ENCODE measurements at regions not wholly inside any gene's neighbourhood (a gene's known extent, or its start where the extent isn't known, plus 50 kb on each side); places are given as distances from the start of the nearest gene placed in this dataset.

DNA sequence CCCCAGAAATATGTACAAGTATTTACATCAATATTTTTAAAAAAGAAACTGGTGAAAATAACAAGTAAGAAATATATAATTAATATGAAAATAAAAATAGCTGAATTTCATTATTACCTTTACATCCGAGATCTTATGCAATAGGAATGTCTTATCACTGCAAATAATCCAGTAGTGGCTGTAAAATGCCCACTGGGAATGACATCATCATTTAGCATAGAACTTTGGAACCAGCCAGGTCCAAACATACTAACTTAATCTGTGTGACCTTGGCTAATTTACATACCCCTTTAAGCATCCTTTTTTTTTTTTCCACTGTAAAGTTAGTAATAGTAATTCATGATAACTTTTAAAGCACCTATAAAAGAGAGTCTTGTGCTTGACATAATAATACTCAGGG is 611.7 kb downstream of the ZIC1 start:
- H3K36me3 ChIP-seq (ENCODE audit: control insufficient read depth, insufficient read depth, low read length): no peaks in the 10 kb centered on the region
- 87% methylated on average over 1 of the region's 1 CpG; no CpG with 5 or more reads in 1 of the 2 experiments for WGBS, 2 experiments (ENCODE audit: insufficient coverage in 1 of 2, insufficient read length in 1 of 2)
- no peaks in the 10 kb centered on the region for H3K27me3 Mint-ChIP-seq (ENCODE audit: insufficient read depth)

DNA sequence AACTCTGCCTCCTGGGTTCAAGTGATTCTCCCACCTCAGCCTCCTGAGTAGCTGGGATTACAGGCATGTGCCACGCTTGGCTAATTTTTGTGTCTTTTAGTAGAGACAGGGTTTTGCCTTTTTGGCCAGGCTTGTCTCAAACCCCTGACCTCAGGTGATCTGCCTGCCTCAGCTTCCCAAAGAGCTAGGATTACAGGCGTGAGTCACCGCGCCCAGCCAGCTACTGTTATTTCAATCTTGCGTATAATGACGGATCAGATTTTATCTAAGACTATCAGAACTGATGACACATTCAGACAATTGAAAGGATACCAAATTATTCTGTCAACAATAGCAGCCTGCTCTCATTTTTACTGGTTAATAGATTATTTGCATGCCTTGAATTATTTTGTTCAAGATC is 612.2 kb downstream of the ZIC1 start:
- 94 to 97% methylated on average over 6 of the region's 6 CpGs for WGBS, 2 experiments (ENCODE audit: insufficient coverage in 1 of 2, insufficient read length in 1 of 2)
- Histone ChIP-seq H3K36me3 (ENCODE audit: control insufficient read depth, insufficient read depth, low read length) (no peaks in the 10 kb centered on the region), H3K9ac (ENCODE audit: extremely low read depth, low read length, poor library complexity, severe bottlenecking) (no peak overlapping the region), H3K4me1 (ENCODE audit: control insufficient read depth, insufficient read depth, low read length) (no peaks in the 10 kb centered on the region), H3K27me3 (ENCODE audit: control insufficient read depth, insufficient read depth, low read length, poor library complexity, severe bottlenecking) (no peaks in the 10 kb centered on the region), H3K9me3 (ENCODE audit: control insufficient read depth, low read length) (peaks cover 7% of the 10 kb centered on the region), H3K27ac (ENCODE audit: low read depth, low read length) (no peak overlapping the region), H3K4me3 (ENCODE audit: low read length) (no peak overlapping the region)
- Mint-ChIP-seq H3K27me3 (ENCODE audit: insufficient read depth) (no peaks in the 10 kb centered on the region), H3K36me3 (ENCODE audit: low read depth) (no peaks in the 10 kb centered on the region), H3K4me3 (no peak overlapping the region), H3K4me1 (no peaks in the 10 kb centered on the region), H3K27ac (no peak overlapping the region), H3K9me3 (no peaks in the 10 kb centered on the region)
- DNase-seq: no peak
- TF ChIP-seq, protein P1, sequence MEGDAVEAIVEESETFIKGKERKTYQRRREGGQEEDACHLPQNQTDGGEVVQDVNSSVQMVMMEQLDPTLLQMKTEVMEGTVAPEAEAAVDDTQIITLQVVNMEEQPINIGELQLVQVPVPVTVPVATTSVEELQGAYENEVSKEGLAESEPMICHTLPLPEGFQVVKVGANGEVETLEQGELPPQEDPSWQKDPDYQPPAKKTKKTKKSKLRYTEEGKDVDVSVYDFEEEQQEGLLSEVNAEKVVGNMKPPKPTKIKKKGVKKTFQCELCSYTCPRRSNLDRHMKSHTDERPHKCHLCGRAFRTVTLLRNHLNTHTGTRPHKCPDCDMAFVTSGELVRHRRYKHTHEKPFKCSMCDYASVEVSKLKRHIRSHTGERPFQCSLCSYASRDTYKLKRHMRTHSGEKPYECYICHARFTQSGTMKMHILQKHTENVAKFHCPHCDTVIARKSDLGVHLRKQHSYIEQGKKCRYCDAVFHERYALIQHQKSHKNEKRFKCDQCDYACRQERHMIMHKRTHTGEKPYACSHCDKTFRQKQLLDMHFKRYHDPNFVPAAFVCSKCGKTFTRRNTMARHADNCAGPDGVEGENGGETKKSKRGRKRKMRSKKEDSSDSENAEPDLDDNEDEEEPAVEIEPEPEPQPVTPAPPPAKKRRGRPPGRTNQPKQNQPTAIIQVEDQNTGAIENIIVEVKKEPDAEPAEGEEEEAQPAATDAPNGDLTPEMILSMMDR (conservative IDR thresholded peaks at IDR 0.05): no peak

More for the DNA sequence above, 611.7 kb downstream of the ZIC1 start:
- no peaks in the 10 kb centered on the region for H3K9me3 Mint-ChIP-seq
- no peaks in the 10 kb centered on the region for H3K4me1 ChIP-seq (ENCODE audit: control insufficient read depth, insufficient read depth, low read length)
- H3K27me3 ChIP-seq (ENCODE audit: control insufficient read depth, insufficient read depth, low read length, poor library complexity, severe bottlenecking): no peaks in the 10 kb centered on the region
- H3K27ac ChIP-seq (ENCODE audit: low read depth, low read length): no peak overlapping the region
- H3K36me3 Mint-ChIP-seq (ENCODE audit: low read depth): no peaks in the 10 kb centered on the region
- no peaks in the 10 kb centered on the region for H3K4me1 Mint-ChIP-seq
- TF ChIP-seq, protein P1 (conservative IDR thresholded peaks at IDR 0.05): no peak
- H3K9me3 ChIP-seq (ENCODE audit: control insufficient read depth, low read length): peaks cover 7% of the 10 kb centered on the region
- H3K27ac Mint-ChIP-seq: no peak overlapping the region
- H3K4me3 Mint-ChIP-seq: no peak overlapping the region
- DNase-seq: no peak
- H3K4me3 ChIP-seq (ENCODE audit: low read length): no peak overlapping the region
- no peak overlapping the region for H3K9ac ChIP-seq (ENCODE audit: extremely low read depth, low read length, poor library complexity, severe bottlenecking)

DNA sequence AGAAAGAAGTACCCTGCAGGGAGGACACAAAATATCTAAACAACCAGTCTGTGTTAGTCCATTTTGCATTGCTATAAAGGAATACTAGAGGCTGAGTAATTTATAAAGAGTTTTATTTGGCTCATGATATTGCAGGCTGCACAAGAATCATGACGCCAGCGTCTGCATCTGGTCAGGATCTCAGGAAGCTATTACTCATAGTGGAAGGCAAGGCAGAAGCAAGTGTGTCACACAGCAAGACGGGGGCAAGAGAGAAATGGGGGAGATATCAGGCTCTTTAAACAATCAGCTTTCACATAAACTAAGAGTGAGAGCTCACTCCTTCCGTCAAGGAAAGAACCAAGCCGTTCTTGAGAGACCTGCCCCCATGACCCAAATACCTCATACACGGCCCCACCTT is 614.8 kb downstream of the ZIC1 start:
- 89 to 100% methylated on average over 3 to 6 of the region's 6 CpGs for WGBS, 2 experiments (ENCODE audit: insufficient coverage in 1 of 2, insufficient read length in 1 of 2)
- no peaks in the 10 kb centered on the region for H3K9me3 ChIP-seq (ENCODE audit: control insufficient read depth, low read length)

More for the DNA sequence above, 614.8 kb downstream of the ZIC1 start:
- TF ChIP-seq, protein P1 (conservative IDR thresholded peaks at IDR 0.05): no peak
- H3K9me3 Mint-ChIP-seq: no peaks in the 10 kb centered on the region
- Histone ChIP-seq H3K27me3 (ENCODE audit: control insufficient read depth, insufficient read depth, low read length, poor library complexity, severe bottlenecking) (no peaks in the 10 kb centered on the region), H3K4me3 (ENCODE audit: low read length) (no peak overlapping the region), H3K9ac (ENCODE audit: extremely low read depth, low read length, poor library complexity, severe bottlenecking) (no peak overlapping the region), H3K27ac (ENCODE audit: low read depth, low read length) (no peak overlapping the region), H3K36me3 (ENCODE audit: control insufficient read depth, insufficient read depth, low read length) (no peaks in the 10 kb centered on the region), H3K4me1 (ENCODE audit: control insufficient read depth, insufficient read depth, low read length) (no peaks in the 10 kb centered on the region)
- no peaks in the 10 kb centered on the region for H3K4me1 Mint-ChIP-seq
- no peak overlapping the region for H3K27ac Mint-ChIP-seq
- H3K36me3 Mint-ChIP-seq (ENCODE audit: low read depth): no peaks in the 10 kb centered on the region
- DNase-seq: no peak
- H3K4me3 Mint-ChIP-seq: no peak overlapping the region
- H3K27me3 Mint-ChIP-seq (ENCODE audit: insufficient read depth): no peaks in the 10 kb centered on the region
